HL-60 (cell line): ENCODE measurements at regions not wholly inside any gene's neighbourhood (a gene's known extent, or its start where the extent isn't known, plus 50 kb on each side); places are given as distances from the start of the nearest gene placed in this dataset.
A peak's percentile ranks its signal among the peaks of the same experiment; 100 is the strongest.

Source experiments
- CTCF ChIP-seq: IDR thresholded peaks from one replicate; pipeline ENCODE4 v1.5.1; 2011; ENCODE audit warnings: low read length, control low read depth, inconsistent platforms; ENCODE audit not compliant: insufficient read depth
- GABPA ChIP-seq: IDR thresholded peaks from 2 replicates; pipeline ENCODE4 v1.6.1; 2012; ENCODE audit warnings: low read depth
- POLR2AphosphoS5 ChIP-seq: IDR thresholded peaks from 2 replicates; pipeline ENCODE4 v1.6.1; 2012; ENCODE audit warnings: low read depth
- REST ChIP-seq: IDR thresholded peaks from 2 replicates; pipeline ENCODE4 v1.6.1; 2012; ENCODE audit warnings: low read depth; ENCODE audit not compliant: insufficient replicate concordance

DNA sequence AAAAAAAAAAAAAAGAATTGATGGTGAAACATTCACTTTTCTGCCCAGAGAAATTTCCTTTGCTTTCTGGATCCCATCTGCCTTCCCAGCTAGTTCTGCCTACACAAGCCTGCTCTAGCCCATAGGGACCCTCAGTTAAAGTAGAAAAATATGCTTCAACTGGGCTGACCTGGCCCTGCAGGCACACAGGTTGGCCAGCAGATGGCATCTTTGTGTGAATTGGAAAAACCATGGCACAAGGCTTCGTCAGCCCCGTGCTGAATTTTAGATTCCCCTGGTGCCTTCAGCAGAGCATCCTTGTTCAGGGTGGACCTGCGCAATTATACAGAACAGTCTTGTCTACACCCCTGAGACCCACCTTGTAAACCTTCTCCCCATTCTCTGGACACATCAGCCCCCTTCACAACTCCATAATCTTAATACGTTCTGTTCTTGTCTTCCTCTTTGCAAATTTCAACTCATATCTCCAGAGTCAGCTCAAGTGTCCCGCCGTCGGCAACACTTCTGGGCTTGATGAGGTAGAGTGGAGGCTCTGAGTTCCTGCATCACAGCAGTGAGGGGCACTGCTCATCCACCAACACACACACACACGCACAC lies 114.5 kb downstream of the INSIG2 start:
- TF ChIP-seq CTCF, result peak; percentile 86
- TF ChIP-seq REST, result no peak
- no peak for TF ChIP-seq POLR2AphosphoS5
- no peak for TF ChIP-seq GABPA
